ENCODE measurements at regions not wholly inside any gene's neighbourhood (a gene's known extent, or its start where the extent isn't known, plus 50 kb on each side); places are given as distances from the start of the nearest gene placed in this dataset.

GRCh38 chr11:79931692-79932091 is 490.9 kb upstream of the TENM4 start:
- dilution Hi-C loops (cut with HindIII; ENCODE audit: low sequenced_read_pairs, unreplicated experiment): no loop called here

More at GRCh38 chr11:79931692-79932091, 490.9 kb upstream of the TENM4 start:
- ATAC-seq (ENCODE audit: low read depth): no peak
- H3K4me1 ChIP-seq (ENCODE audit: control insufficient read depth, insufficient read depth, low read length): no peaks in the 10 kb centered on the region
- H3K4ac ChIP-seq (ENCODE audit: low read depth, low read length): no peak overlapping the region
- H4K91ac ChIP-seq (ENCODE audit: insufficient read depth, low read depth, low read length): no peak overlapping the region
- no peak overlapping the region for H3K23ac ChIP-seq (ENCODE audit: low read depth, low read length)
- H2AK9ac ChIP-seq (replicated peaks; ENCODE audit: low read depth, low read length, poor library complexity): no peak overlapping the region
- ChIA-PET CTCF (no interaction called here), POLR2A (ENCODE audit: unreplicated experiment) (no interaction called here)
- TF ChIP-seq MAZ (IDR thresholded peaks at IDR 0.05; ENCODE audit: borderline replicate concordance, low read depth, low read length) (no peak), POLR2A (IDR thresholded peaks at IDR 0.05; ENCODE audit: low read depth, low read length) (no peak), NFE2L2 (IDR thresholded peaks at IDR 0.05; ENCODE audit: low read depth, low read length) (no peak), RCOR1 (IDR thresholded peaks at IDR 0.05; ENCODE audit: insufficient replicate concordance, low read length) (no peak), SMC3 (IDR thresholded peaks at IDR 0.05; ENCODE audit: low read depth, low read length) (no peak), CEBPB (IDR thresholded peaks at IDR 0.05; ENCODE audit: low read depth, low read length) (no peak), MXI1 (IDR thresholded peaks at IDR 0.05; ENCODE audit: borderline replicate concordance, low read depth, low read length) (no peak), CHD1 (IDR thresholded peaks at IDR 0.05; ENCODE audit: low read depth, low read length) (no peak), RFX5 (IDR thresholded peaks at IDR 0.05; ENCODE audit: low read depth, low read length) (no peak), BHLHE40 (IDR thresholded peaks at IDR 0.05; ENCODE audit: low read depth, low read length) (no peak), RAD21 (IDR thresholded peaks at IDR 0.05; ENCODE audit: low read length) (no peak), MAFK (IDR thresholded peaks at IDR 0.05; ENCODE audit: low read depth, low read length) (no peak), FOS (IDR thresholded peaks at IDR 0.05; ENCODE audit: low read depth, low read length) (no peak)
- TF ChIP-seq, protein P1, sequence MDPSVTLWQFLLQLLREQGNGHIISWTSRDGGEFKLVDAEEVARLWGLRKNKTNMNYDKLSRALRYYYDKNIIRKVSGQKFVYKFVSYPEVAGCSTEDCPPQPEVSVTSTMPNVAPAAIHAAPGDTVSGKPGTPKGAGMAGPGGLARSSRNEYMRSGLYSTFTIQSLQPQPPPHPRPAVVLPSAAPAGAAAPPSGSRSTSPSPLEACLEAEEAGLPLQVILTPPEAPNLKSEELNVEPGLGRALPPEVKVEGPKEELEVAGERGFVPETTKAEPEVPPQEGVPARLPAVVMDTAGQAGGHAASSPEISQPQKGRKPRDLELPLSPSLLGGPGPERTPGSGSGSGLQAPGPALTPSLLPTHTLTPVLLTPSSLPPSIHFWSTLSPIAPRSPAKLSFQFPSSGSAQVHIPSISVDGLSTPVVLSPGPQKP (IDR thresholded peaks at IDR 0.05; ENCODE audit: borderline replicate concordance, low read depth, low read length): no peak
- TF ChIP-seq, protein P2, sequence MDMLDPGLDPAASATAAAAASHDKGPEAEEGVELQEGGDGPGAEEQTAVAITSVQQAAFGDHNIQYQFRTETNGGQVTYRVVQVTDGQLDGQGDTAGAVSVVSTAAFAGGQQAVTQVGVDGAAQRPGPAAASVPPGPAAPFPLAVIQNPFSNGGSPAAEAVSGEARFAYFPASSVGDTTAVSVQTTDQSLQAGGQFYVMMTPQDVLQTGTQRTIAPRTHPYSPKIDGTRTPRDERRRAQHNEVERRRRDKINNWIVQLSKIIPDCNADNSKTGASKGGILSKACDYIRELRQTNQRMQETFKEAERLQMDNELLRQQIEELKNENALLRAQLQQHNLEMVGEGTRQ (IDR thresholded peaks at IDR 0.05; ENCODE audit: low read depth, low read length): no peak
- TF ChIP-seq, protein P3, sequence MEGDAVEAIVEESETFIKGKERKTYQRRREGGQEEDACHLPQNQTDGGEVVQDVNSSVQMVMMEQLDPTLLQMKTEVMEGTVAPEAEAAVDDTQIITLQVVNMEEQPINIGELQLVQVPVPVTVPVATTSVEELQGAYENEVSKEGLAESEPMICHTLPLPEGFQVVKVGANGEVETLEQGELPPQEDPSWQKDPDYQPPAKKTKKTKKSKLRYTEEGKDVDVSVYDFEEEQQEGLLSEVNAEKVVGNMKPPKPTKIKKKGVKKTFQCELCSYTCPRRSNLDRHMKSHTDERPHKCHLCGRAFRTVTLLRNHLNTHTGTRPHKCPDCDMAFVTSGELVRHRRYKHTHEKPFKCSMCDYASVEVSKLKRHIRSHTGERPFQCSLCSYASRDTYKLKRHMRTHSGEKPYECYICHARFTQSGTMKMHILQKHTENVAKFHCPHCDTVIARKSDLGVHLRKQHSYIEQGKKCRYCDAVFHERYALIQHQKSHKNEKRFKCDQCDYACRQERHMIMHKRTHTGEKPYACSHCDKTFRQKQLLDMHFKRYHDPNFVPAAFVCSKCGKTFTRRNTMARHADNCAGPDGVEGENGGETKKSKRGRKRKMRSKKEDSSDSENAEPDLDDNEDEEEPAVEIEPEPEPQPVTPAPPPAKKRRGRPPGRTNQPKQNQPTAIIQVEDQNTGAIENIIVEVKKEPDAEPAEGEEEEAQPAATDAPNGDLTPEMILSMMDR (conservative IDR thresholded peaks at IDR 0.05; ENCODE audit: low read depth, low read length): no peak
- WGBS, 2 experiments (ENCODE audit: extremely low coverage in 2 of 2, insufficient read length in 1 of 2): no CpG with 5 or more reads among the region's 1 CpG
- no peak overlapping the region for H4K8ac ChIP-seq (ENCODE audit: low read depth in 2 of 2, low read length in 2 of 2)
- no peak overlapping the region for H2BK120ac ChIP-seq (ENCODE audit: low read depth, low read length)
- no peaks in the 10 kb centered on the region for H3K79me1 ChIP-seq (ENCODE audit: low read depth in 1 of 2, low read length in 2 of 2)
- H3K27ac ChIP-seq (ENCODE audit: insufficient read depth, low read length): no peak overlapping the region
- in situ Hi-C loops (cut with MboI; ENCODE audit: low sequenced_read_pairs): no loop called here
- no peak overlapping the region for H4K5ac ChIP-seq (ENCODE audit: low read depth, low read length)
- H3K14ac ChIP-seq (replicated peaks; ENCODE audit: low read depth, low read length): no peak overlapping the region
- no peak overlapping the region for H2BK20ac ChIP-seq (ENCODE audit: low read depth, low read length)
- no peak overlapping the region for H3K9ac ChIP-seq (ENCODE audit: low read depth, low read length)
- H2AK5ac ChIP-seq (ENCODE audit: low read depth, low read length): no peak overlapping the region
- no peak overlapping the region for H2BK15ac ChIP-seq (ENCODE audit: low read depth, low read length)
- H3K4me2 ChIP-seq (ENCODE audit: low read depth, low read length): no peak overlapping the region
- no TSS peak for BruUV-seq (replicated peaks)
- H3K4me3 ChIP-seq (ENCODE audit: insufficient read depth, low read depth, low read length): no peak overlapping the region
- H3K9me3 ChIP-seq (ENCODE audit: control insufficient read depth, insufficient read depth, low read length): no peaks in the 10 kb centered on the region
- H3K9me1 ChIP-seq (ENCODE audit: insufficient read depth, low read length): no peaks in the 10 kb centered on the region
- intact Hi-C loops (cut with micrococcal nuclease): no loop called here
- no peaks in the 10 kb centered on the region for H3K27me3 ChIP-seq (ENCODE audit: control insufficient read depth, insufficient read depth, low read length)
- no peak overlapping the region for H3K18ac ChIP-seq (ENCODE audit: low read depth, low read length)
- H3K56ac ChIP-seq (ENCODE audit: extremely low read depth, insufficient read depth, low read length): no peak overlapping the region
- no peaks in the 10 kb centered on the region for H4K20me1 ChIP-seq (ENCODE audit: insufficient read depth, low read length)
- DNase-seq: no peak
- H3K36me3 ChIP-seq (ENCODE audit: control insufficient read depth, insufficient read depth, low read length): no peaks in the 10 kb centered on the region
- no peak overlapping the region for H2BK5ac ChIP-seq (ENCODE audit: low read depth, low read length, poor library complexity, severe bottlenecking)
- no peak overlapping the region for H2AFZ ChIP-seq (replicated peaks; ENCODE audit: low read length, poor library complexity)
